DOHH2 (cell line): ENCODE measurements at regions not wholly inside any gene's neighbourhood (a gene's known extent, or its start where the extent isn't known, plus 50 kb on each side); places are given as distances from the start of the nearest gene placed in this dataset.

Source experiments
- CTCF ChIP-seq: fragments of 200-600 bp; sonication (generic); IDR thresholded peaks from one replicate; pipeline ENCODE4 v1.5.1; 2014; ENCODE audit warnings: antibody characterized with exemption, mild to moderate bottlenecking, low read depth, low read length; ENCODE audit not compliant: poor library complexity, severe bottlenecking
- EZH2phosphoT487 ChIP-seq: fragments of 200-600 bp; sonication (generic); IDR thresholded peaks from 2 replicates; pipeline ENCODE4 v1.6.1; 2017; ENCODE audit warnings: borderline replicate concordance, mild to moderate bottlenecking, antibody characterized with exemption, low read length, moderate library complexity, mixed read lengths

- TF ChIP-seq CTCF (no peak), EZH2phosphoT487 (no peak)
Measured at GRCh38 chr13:87376081-87376480, 295.1 kb upstream of the SLITRK5 start.
